Breast epithelium (tissue), 4 donors: ENCODE measurements at regions not wholly inside any gene's neighbourhood (a gene's known extent, or its start where the extent isn't known, plus 50 kb on each side); places are given as distances from the start of the nearest gene placed in this dataset.
"Not testable (repeated sequence)": the region's sequence is repeated elsewhere in the genome, so short reads cannot be mapped to it uniquely, and the experiment has no call there.

Source experiments
- DNase-seq, 2 donors: peaks; one replicate each; pipeline ENCODE4 v3.0.0-alpha.2; 2019; ENCODE audit warnings: low spot score in 2 of 2
- H3K27ac ChIP-seq, 2 donors: fragments of 200-600 bp; sonication (generic) in 1 of 2; one replicate each; pipeline ENCODE4 v1.5.1; 2016 to 2019; ENCODE audit warnings: mild to moderate bottlenecking in 1 of 2
- H3K27me3 ChIP-seq, 2 donors: fragments of 200-600 bp; sonication (generic) in 1 of 2; one replicate each; pipeline versions ENCODE4 v1.5.1 to v1.6.0; 2017 to 2019; ENCODE audit warnings: control low read depth in 1 of 2, mild to moderate bottlenecking in 1 of 2
- H3K36me3 ChIP-seq: fragments of 200-600 bp; one replicate; pipeline ENCODE4 v1.5.1; 2019
- H3K4me1 ChIP-seq, 2 donors: fragments of 200-600 bp; sonication (generic); one replicate each; pipeline ENCODE4 v1.5.1; 2016 to 2019; ENCODE audit warnings: control low read depth in 1 of 2
- H3K4me3 ChIP-seq, 3 donors: fragments of 200-600 bp; sonication (generic); 1 replicate in 2 of 3; 2 replicates in 1 of 3; pipeline ENCODE4 v1.5.1; 2016 to 2019; ENCODE audit warnings: mild to moderate bottlenecking in 3 of 3, moderate library complexity in 2 of 3
- H3K9me3 ChIP-seq, 2 donors: fragments of 200-600 bp; sonication (generic) in 1 of 2; one replicate each; pipeline ENCODE4 v1.5.1; 2016 to 2019; ENCODE audit warnings: control low read depth in 1 of 2
- CTCF ChIP-seq, 3 donors: fragments of 450-650 bp; IDR thresholded peaks; one replicate each; pipeline ENCODE4 v1.5.1; 2016 to 2017; ENCODE audit warnings: antibody characterized with exemption in 3 of 3, mild to moderate bottlenecking in 3 of 3, moderate library complexity in 3 of 3
- POLR2A ChIP-seq: fragments of 450-650 bp; IDR thresholded peaks from one replicate; pipeline ENCODE4 v1.6.1; 2016; ENCODE audit warnings: antibody characterized with exemption, mild to moderate bottlenecking, moderate library complexity
- POLR2AphosphoS5 ChIP-seq, 3 donors: sonication (generic); formaldehyde crosslinking; IDR thresholded peaks; one replicate each; pipeline ENCODE4 v1.6.1; 2017; ENCODE audit warnings: antibody characterized with exemption in 3 of 3
- intact Hi-C: fragments of 100-400 bp; cut with DNase I; formaldehyde crosslinking; loops from one replicate; pipeline ENCODE4 v1.15.1; 2023; ENCODE audit warnings: low total_unique reads

GRCh38 chr5:23977997-23978396, 470.6 kb downstream of the PRDM9 start:
- Histone ChIP-seq H3K4me1 (no peaks in the 10 kb centered on the region), H3K27me3 (no peaks in the 10 kb centered on the region), H3K4me3 (no peak overlapping the region), H3K9me3 (peaks cover 12 to 21% of the 10 kb centered on the region in 2 donors), H3K36me3 (no peaks in the 10 kb centered on the region), H3K27ac (no peak overlapping the region)
- DNase-seq, result no peak
- no peak for TF ChIP-seq POLR2AphosphoS5 (IDR thresholded peaks at IDR 0.05)
- TF ChIP-seq CTCF (IDR thresholded peaks at IDR 0.05), result no peak
- TF ChIP-seq POLR2A, result no peak
- intact Hi-C loops, result no loop called here

- Histone ChIP-seq H3K36me3 (no peaks in the 10 kb centered on the region), H3K9me3 (no peaks in the 10 kb centered on the region), H3K27me3 (no peaks in the 10 kb centered on the region), H3K27ac (no peak overlapping the region), H3K4me3 (no peak overlapping the region), H3K4me1 (no peaks in the 10 kb centered on the region)
- intact Hi-C loops, result no loop called here
- DNase-seq, result no peak
- TF ChIP-seq CTCF (IDR thresholded peaks at IDR 0.05), result no peak
- TF ChIP-seq POLR2A, result no peak
- no peak for TF ChIP-seq POLR2AphosphoS5 (IDR thresholded peaks at IDR 0.05)
These were observed 484.0 kb downstream of the PRDM9 start for GRCh38 chr5:23991406-23991805.

GRCh38 chr5:23994581-23995370, 487.4 kb downstream of the PRDM9 start:
- TF ChIP-seq POLR2A, result no peak
- no peak for TF ChIP-seq CTCF (IDR thresholded peaks at IDR 0.05)
- TF ChIP-seq POLR2AphosphoS5 (IDR thresholded peaks at IDR 0.05), result no peak
- no peaks in the 10 kb centered on the region for H3K36me3 ChIP-seq
- H3K27ac ChIP-seq, result no peak overlapping the region
- no peaks in the 10 kb centered on the region for H3K4me1 ChIP-seq
- intact Hi-C loops, result no loop called here
- H3K27me3 ChIP-seq, result no peaks in the 10 kb centered on the region
- no peak for DNase-seq
- H3K4me3 ChIP-seq, result no peak overlapping the region
- H3K9me3 ChIP-seq, result no peaks in the 10 kb centered on the region

- intact Hi-C loops, result no loop called here
- no peaks in the 10 kb centered on the region for H3K27me3 ChIP-seq
- TF ChIP-seq CTCF (IDR thresholded peaks at IDR 0.05) (no peak), POLR2A (no peak), POLR2AphosphoS5 (IDR thresholded peaks at IDR 0.05) (no peak)
- H3K4me1 ChIP-seq, result no peaks in the 10 kb centered on the region
- DNase-seq, result no peak
- H3K27ac ChIP-seq, result no peak overlapping the region
- H3K9me3 ChIP-seq, result no peaks in the 10 kb centered on the region
- H3K4me3 ChIP-seq, result no peak overlapping the region
- H3K36me3 ChIP-seq, result no peaks in the 10 kb centered on the region
These were observed 489.1 kb downstream of the PRDM9 start for GRCh38 chr5:23996525-23996924.

- no peak overlapping the region for H3K4me3 ChIP-seq
- H3K9me3 ChIP-seq, result peaks cover 0 to 2% of the 10 kb centered on the region in 2 donors
- H3K27me3 ChIP-seq, result no peaks in the 10 kb centered on the region
- no peaks in the 10 kb centered on the region for H3K36me3 ChIP-seq
- H3K27ac ChIP-seq, result no peak overlapping the region
- no peaks in the 10 kb centered on the region for H3K4me1 ChIP-seq
- TF ChIP-seq POLR2AphosphoS5 (IDR thresholded peaks at IDR 0.05) (no peak), CTCF (IDR thresholded peaks at IDR 0.05) (no peak), POLR2A (no peak)
- intact Hi-C loops, result no loop called here
- DNase-seq, result no peak
These were observed 498.0 kb downstream of the PRDM9 start for GRCh38 chr5:24005384-24005783.

- H3K27me3 ChIP-seq, H3K9me3 ChIP-seq, intact Hi-C loops, DNase-seq, H3K4me1 ChIP-seq, H3K27ac ChIP-seq, H3K36me3 ChIP-seq, H3K4me3 ChIP-seq: not testable (repeated sequence)
These were observed 510.3 kb downstream of the PRDM9 start for GRCh38 chr5:24017710-24018109.
